Prostate gland (tissue), 2 donors: ENCODE measurements at regions not wholly inside any gene's neighbourhood (a gene's known extent, or its start where the extent isn't known, plus 50 kb on each side); places are given as distances from the start of the nearest gene placed in this dataset.

Experiments
- DNase-seq: peaks from one replicate; pipeline ENCODE4 v3.0.0-alpha.2; 2019; ENCODE audit warnings: low spot score
- H3K27ac ChIP-seq, 2 donors: fragments of 200-600 bp; sonication (generic); 2 replicates each; pipeline ENCODE4 v1.5.1; 2017 to 2019
- H3K27me3 ChIP-seq: fragments of 200-600 bp; sonication (generic); replicated peaks from 2 replicates; pipeline ENCODE4 v1.5.1; 2019; ENCODE audit not compliant: insufficient read depth
- H3K36me3 ChIP-seq, 2 donors: fragments of 200-600 bp; sonication (generic); 1 replicate in 1 of 2; 2 replicates in 1 of 2; pipeline versions ENCODE4 v1.5.1 to v1.8.1; 2017 to 2019
- H3K4me1 ChIP-seq: fragments of 200-600 bp; sonication (generic); replicated peaks from 2 replicates; pipeline ENCODE4 v1.5.1; 2019
- H3K4me3 ChIP-seq, 2 donors: fragments of 200-600 bp; sonication (generic); 2 replicates each; pipeline ENCODE4 v1.5.1; 2017 to 2019
- H3K9me3 ChIP-seq: fragments of 200-600 bp; sonication (generic); 2 replicates; pipeline ENCODE4 v1.5.1; 2017
- POLR2A ChIP-seq: fragments of 450-650 bp; IDR thresholded peaks from one replicate; pipeline ENCODE4 v1.6.1; 2016; ENCODE audit warnings: antibody characterized with exemption, mild to moderate bottlenecking
- POLR2AphosphoS5 ChIP-seq: sonication (generic); formaldehyde crosslinking; IDR thresholded peaks from one replicate; pipeline ENCODE4 v1.6.1; 2017; ENCODE audit warnings: antibody characterized with exemption
- WGBS: methylation state at CpG from one replicate; pipeline ENCODE4 v1.1.5; 2018; 5-methylcytosine and 5-hydroxymethylcytosine counted together
- intact Hi-C: fragments of 100-400 bp; cut with DNase I; formaldehyde crosslinking; loops from one replicate; pipeline ENCODE4 v1.14.2; 2022
- TF ChIP-seq, protein P1 (sequence below), 4 experiments: fragments of 200-600 bp in 2 of 4; fragments of 450-650 bp in 2 of 4; sonication (generic) in 2 of 4; IDR thresholded peaks; 1 replicate in 3 of 4; 2 replicates in 1 of 4; pipeline ENCODE4 v1.5.1; 2016 to 2019; ENCODE audit warnings: antibody characterized with exemption in 4 of 4, mild to moderate bottlenecking in 2 of 4, moderate library complexity in 2 of 4

DNA sequence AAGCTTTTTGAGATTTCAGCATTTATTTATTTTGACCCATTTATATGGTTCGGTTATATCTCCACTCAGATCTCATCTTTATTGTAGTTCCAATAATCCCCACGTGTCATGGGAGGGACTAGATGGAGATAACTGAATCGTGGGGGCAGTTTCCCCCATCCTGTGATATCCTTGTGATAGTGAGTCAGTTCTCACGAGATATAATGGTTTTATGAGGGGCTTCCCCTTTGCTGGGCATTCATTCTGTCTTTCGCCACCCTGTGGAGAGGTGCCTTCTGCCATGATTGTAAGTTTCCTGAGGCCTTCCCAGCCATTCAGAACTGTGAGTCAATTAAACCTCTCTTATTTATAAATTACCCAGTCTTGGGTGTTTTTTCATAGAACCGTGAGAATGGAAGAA is 96.5 kb upstream of the PCSK1 start:
- no peaks in the 10 kb centered on the region for H3K9me3 ChIP-seq
- H3K27me3 ChIP-seq = no peaks in the 10 kb centered on the region
- DNase-seq = no peak
- no peak overlapping the region for H3K27ac ChIP-seq
- 47% methylated on average over 6 of the region's 6 CpGs for WGBS
- H3K4me3 ChIP-seq = no peak overlapping the region
- H3K36me3 ChIP-seq = no peaks in the 10 kb centered on the region
- intact Hi-C loops = no loop called here
- H3K4me1 ChIP-seq = no peaks in the 10 kb centered on the region
- TF ChIP-seq, protein P1, sequence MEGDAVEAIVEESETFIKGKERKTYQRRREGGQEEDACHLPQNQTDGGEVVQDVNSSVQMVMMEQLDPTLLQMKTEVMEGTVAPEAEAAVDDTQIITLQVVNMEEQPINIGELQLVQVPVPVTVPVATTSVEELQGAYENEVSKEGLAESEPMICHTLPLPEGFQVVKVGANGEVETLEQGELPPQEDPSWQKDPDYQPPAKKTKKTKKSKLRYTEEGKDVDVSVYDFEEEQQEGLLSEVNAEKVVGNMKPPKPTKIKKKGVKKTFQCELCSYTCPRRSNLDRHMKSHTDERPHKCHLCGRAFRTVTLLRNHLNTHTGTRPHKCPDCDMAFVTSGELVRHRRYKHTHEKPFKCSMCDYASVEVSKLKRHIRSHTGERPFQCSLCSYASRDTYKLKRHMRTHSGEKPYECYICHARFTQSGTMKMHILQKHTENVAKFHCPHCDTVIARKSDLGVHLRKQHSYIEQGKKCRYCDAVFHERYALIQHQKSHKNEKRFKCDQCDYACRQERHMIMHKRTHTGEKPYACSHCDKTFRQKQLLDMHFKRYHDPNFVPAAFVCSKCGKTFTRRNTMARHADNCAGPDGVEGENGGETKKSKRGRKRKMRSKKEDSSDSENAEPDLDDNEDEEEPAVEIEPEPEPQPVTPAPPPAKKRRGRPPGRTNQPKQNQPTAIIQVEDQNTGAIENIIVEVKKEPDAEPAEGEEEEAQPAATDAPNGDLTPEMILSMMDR (IDR thresholded peaks at IDR 0.05) = no peak
- TF ChIP-seq POLR2A = no peak

DNA sequence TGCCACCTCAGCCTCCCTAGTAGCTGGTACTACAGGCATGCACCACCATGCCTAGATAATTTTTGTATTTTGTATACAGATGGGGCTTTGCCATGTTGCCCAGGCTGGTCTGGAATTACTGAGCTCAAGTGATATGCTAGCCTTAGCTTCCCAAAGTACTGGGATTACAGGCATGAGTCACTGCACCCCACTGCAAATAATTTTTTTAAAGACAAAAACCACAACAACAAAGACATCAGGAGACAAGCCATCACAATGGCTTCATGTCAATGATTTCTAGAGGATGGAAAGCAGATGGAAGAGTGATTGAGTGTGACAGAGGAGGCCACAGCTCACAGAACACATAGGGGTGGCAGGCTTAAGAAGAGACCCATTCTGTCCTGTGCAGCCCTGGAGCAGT is 97.9 kb upstream of the PCSK1 start:
- DNase-seq = no peak

DNA sequence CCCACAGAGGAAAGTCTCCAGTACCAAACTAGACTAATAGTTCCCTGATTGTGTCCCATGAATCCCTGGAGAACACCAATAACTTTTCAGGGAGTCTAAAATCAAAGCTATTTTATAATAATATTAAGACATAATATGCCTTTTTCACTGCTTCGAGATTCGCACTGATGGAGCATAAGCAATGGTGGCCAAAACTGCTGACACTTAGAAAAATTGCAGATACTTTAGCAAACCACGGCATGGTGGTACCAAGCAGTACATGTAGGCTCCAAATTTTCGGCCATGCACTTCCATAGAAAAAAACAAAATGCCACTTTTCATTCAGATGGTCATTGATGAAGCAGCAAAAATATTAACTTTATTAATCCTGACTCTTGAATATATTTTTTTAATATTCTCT is 100.3 kb upstream of the PCSK1 start:
- Histone ChIP-seq H3K36me3 (no peaks in the 10 kb centered on the region), H3K27ac (no peak overlapping the region), H3K4me3 (no peak overlapping the region), H3K4me1 (no peaks in the 10 kb centered on the region), H3K9me3 (no peaks in the 10 kb centered on the region), H3K27me3 (no peaks in the 10 kb centered on the region)
- WGBS = 96% methylated on average over 4 of the region's 4 CpGs
- TF ChIP-seq POLR2AphosphoS5 = no peak
- TF ChIP-seq, protein P1 (IDR thresholded peaks at IDR 0.05) = no peak
- TF ChIP-seq POLR2A = no peak
- no peak for DNase-seq
- intact Hi-C loops = no loop called here

More for the DNA sequence above, 97.9 kb upstream of the PCSK1 start:
- Histone ChIP-seq H3K4me1 (no peaks in the 10 kb centered on the region), H3K36me3 (no peaks in the 10 kb centered on the region), H3K4me3 (no peak overlapping the region), H3K27me3 (no peaks in the 10 kb centered on the region), H3K9me3 (no peaks in the 10 kb centered on the region), H3K27ac (no peak overlapping the region)
- intact Hi-C loops = no loop called here
- no peak for TF ChIP-seq POLR2A
- no peak for TF ChIP-seq POLR2AphosphoS5
- TF ChIP-seq, protein P1 (IDR thresholded peaks at IDR 0.05) = no peak

DNA sequence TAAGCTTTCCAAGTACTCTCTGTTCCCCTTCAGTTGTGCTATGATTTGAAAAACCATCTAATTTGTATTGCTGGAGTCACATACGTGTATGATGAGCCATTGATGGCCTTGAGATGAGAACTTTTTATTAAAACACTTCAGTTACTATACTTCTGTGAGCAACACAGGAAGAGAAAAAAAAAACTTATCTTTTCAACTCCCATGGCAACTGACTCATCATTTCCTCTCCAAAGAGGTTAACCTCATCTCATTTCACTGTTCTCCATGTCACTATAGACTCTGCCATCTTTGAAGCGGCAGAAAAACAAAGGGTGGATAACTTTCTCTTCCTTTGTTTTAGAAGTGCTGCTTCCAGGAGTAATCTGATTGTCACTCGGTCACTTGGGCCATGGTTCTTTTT is 104.3 kb upstream of the PCSK1 start:
- Histone ChIP-seq H3K9me3 (no peaks in the 10 kb centered on the region), H3K36me3 (no peaks in the 10 kb centered on the region), H3K27ac (no peak overlapping the region), H3K4me1 (no peaks in the 10 kb centered on the region), H3K4me3 (no peak overlapping the region), H3K27me3 (no peaks in the 10 kb centered on the region)
- 68% methylated on average over 3 of the region's 3 CpGs for WGBS
- TF ChIP-seq, protein P1 (IDR thresholded peaks at IDR 0.05) = no peak
- TF ChIP-seq POLR2AphosphoS5 (no peak), POLR2A (no peak)
- DNase-seq = no peak
- intact Hi-C loops = no loop called here

DNA sequence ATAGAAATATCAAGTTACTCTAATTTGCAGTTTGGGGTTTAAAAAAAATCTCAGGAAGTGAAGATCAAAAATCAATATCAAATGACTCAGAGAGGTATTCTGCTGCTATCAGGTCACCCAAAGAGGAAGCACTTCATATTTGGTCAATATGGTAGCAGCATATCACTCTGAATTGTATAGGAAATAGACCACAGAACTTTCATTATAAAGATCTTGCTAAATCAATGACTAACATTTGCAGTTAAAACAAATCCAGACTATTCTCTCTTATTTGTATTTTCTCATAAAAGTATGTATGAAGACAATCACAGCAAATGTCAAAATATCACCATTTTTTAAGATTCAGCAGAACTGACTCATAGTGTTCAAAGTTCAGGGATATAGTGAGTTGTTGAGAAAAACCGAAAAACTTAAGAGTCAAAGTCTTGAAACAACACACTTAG is 105.8 kb upstream of the PCSK1 start:
- no peaks in the 10 kb centered on the region for H3K36me3 ChIP-seq
- intact Hi-C loops = no loop called here
- H3K9me3 ChIP-seq = no peaks in the 10 kb centered on the region
- DNase-seq = no peak
- WGBS = 71% methylated on average over 1 of the region's 1 CpG
- H3K27ac ChIP-seq = no peak overlapping the region
- H3K27me3 ChIP-seq = no peaks in the 10 kb centered on the region
- H3K4me3 ChIP-seq = no peak overlapping the region
- TF ChIP-seq, protein P1 (IDR thresholded peaks at IDR 0.05) = no peak
- TF ChIP-seq POLR2A = no peak
- no peak for TF ChIP-seq POLR2AphosphoS5
- H3K4me1 ChIP-seq = no peaks in the 10 kb centered on the region
